B cell (primary cell): ENCODE measurements at regions not wholly inside any gene's neighbourhood (a gene's known extent, or its start where the extent isn't known, plus 50 kb on each side); places are given as distances from the start of the nearest gene placed in this dataset.

Experiments used
- ATAC-seq: fragments of 200-7000 bp; cut with Tn5 transposase; one replicate; pipeline ENCODE4 v1.10.0; 2021; ENCODE audit warnings: low read depth, mild to moderate bottlenecking, moderate number of reproducible peaks, moderate library complexity
- CTCF ChIA-PET: fragments of 350-600 bp; sonication (Branson Sonifier 250); formaldehyde crosslinking; loops from one replicate; lab custom pipeline; 2021; ENCODE audit warnings: antibody characterized with exemption, inconsistent platforms; lab: Charles Lee
- POLR2A ChIA-PET: fragments of 350-600 bp; sonication (Branson Sonifier 250); formaldehyde crosslinking; loops from one replicate; lab custom pipeline; 2021; ENCODE audit warnings: antibody characterized with exemption; lab: Charles Lee
- DNase-seq: peaks from one replicate; pipeline ENCODE4 v3.0.0; 2013
- H2AFZ ChIP-seq: 2 replicates; pipeline ENCODE4 v1.6.1; 2012; ENCODE audit warnings: mild to moderate bottlenecking, low read depth, low read length; ENCODE audit not compliant: insufficient read depth, poor library complexity, severe bottlenecking
- H3K27ac ChIP-seq, 2 donors: 1 replicate in 1 of 2; 2 replicates in 1 of 2; pipeline ENCODE4 v1.5.1; 2012 to 2013; ENCODE audit warnings: low read length in 2 of 2, mild to moderate bottlenecking in 2 of 2, moderate library complexity in 1 of 2
- H3K27me3 ChIP-seq, 4 experiments: fragments of 200-600 bp in 1 of 4; sonication (generic) in 1 of 4; replicated peaks in 1 of 4; 1 replicate in 2 of 4; 2 replicates in 2 of 4; pipeline versions ENCODE4 v1.6.1 to v1.7.0; 2013 to 2016; ENCODE audit warnings: low read length in 3 of 4, mild to moderate bottlenecking in 2 of 4, mixed read lengths in 1 of 4, moderate library complexity in 1 of 4; ENCODE audit not compliant: insufficient read depth in 4 of 4, control insufficient read depth in 3 of 4; ENCODE audit errors: control extremely low read depth in 1 of 4
- H3K36me3 ChIP-seq, 2 experiments: replicated peaks in 1 of 2; 1 replicate in 1 of 2; 2 replicates in 1 of 2; pipeline versions ENCODE4 v1.6.1 to v1.7.1; 2013; ENCODE audit warnings: low read length in 1 of 2; ENCODE audit not compliant: insufficient read depth in 2 of 2, control insufficient read depth in 1 of 2; ENCODE audit errors: control extremely low read depth in 1 of 2, extremely low read depth in 1 of 2
- H3K4me1 ChIP-seq, 2 donors: fragments of 200-600 bp in 1 of 2; sonication (generic) in 1 of 2; 1 replicate in 1 of 2; 2 replicates in 1 of 2; pipeline versions ENCODE4 v1.5.1 to v1.6.1; 2013 to 2017; ENCODE audit warnings: low read length in 2 of 2; ENCODE audit not compliant: control insufficient read depth in 2 of 2, insufficient read depth in 2 of 2
- H3K4me2 ChIP-seq: replicated peaks from 2 replicates; pipeline ENCODE3; 2012; ENCODE audit warnings: mild to moderate bottlenecking, low read depth, low read length; ENCODE audit not compliant: poor library complexity, severe bottlenecking
- H3K4me3 ChIP-seq, 5 experiments: fragments of 200-600 bp in 1 of 5; sonication (generic) in 1 of 5; 1 replicate in 3 of 5; 2 replicates in 2 of 5; pipeline versions ENCODE4 v1.5.1 to v1.7.0; 2011 to 2016; ENCODE audit warnings: low read length in 4 of 5, mild to moderate bottlenecking in 4 of 5, low read depth in 2 of 5, control low read depth in 1 of 5, moderate library complexity in 1 of 5; ENCODE audit not compliant: insufficient read depth in 1 of 5; ENCODE audit errors: control extremely low read depth in 1 of 5, extremely low read depth in 1 of 5
- H3K79me2 ChIP-seq: fragments of 200-600 bp; sonication (generic); one replicate; pipeline ENCODE4 v1.6.0; 2016; ENCODE audit warnings: low read length; ENCODE audit not compliant: control insufficient read depth, insufficient read depth
- H3K9ac ChIP-seq: fragments of 200-600 bp; sonication (generic); 2 replicates; pipeline ENCODE4 v1.6.1; 2017; ENCODE audit warnings: mild to moderate bottlenecking, low read length, moderate library complexity
- H3K9me3 ChIP-seq, 3 donors: one replicate each; pipeline versions ENCODE4 v1.6.1 to v1.7.1; 2013; ENCODE audit warnings: low read length in 2 of 3; ENCODE audit not compliant: control insufficient read depth in 2 of 3, insufficient read depth in 1 of 3; ENCODE audit errors: control extremely low read depth in 1 of 3
- H4K20me1 ChIP-seq: 2 replicates; pipeline ENCODE4 v1.6.0; 2012; ENCODE audit warnings: mild to moderate bottlenecking, low read length; ENCODE audit not compliant: insufficient read depth, control insufficient read depth, poor library complexity, severe bottlenecking
- H3K27ac Mint-ChIP-seq: one replicate; pipeline ENCODE4 v1.8.0; 2021; ENCODE audit warnings: mixed read lengths
- H3K27me3 Mint-ChIP-seq: one replicate; pipeline ENCODE4 v1.8.0; 2021; ENCODE audit warnings: mixed read lengths
- H3K4me1 Mint-ChIP-seq: one replicate; pipeline ENCODE4 v1.8.0; 2021; ENCODE audit warnings: mixed read lengths
- H3K4me3 Mint-ChIP-seq: one replicate; pipeline ENCODE4 v1.8.0; 2021; ENCODE audit warnings: mixed read lengths
- H3K9me3 Mint-ChIP-seq: one replicate; pipeline ENCODE4 v1.8.0; 2022; ENCODE audit warnings: mixed read lengths; ENCODE audit not compliant: insufficient read depth
- EZH2 ChIP-seq: IDR thresholded peaks from 2 replicates; pipeline ENCODE4 v1.6.1; 2012; ENCODE audit warnings: borderline replicate concordance, low read depth, mild to moderate bottlenecking, moderate library complexity, low read length; ENCODE audit not compliant: insufficient read depth, poor library complexity, severe bottlenecking
- WGBS: methylation state at CpG from one replicate; pipeline ENCODE4 v1.1.5; 2013; ENCODE audit warnings: missing lambda C conversion rate; ENCODE audit not compliant: insufficient coverage; 5-methylcytosine and 5-hydroxymethylcytosine counted together
- intact Hi-C: fragments of 100-400 bp; cut with micrococcal nuclease; formaldehyde crosslinking; loops from one replicate; pipeline ENCODE4 v1.10.0; 2022
- TF ChIP-seq, protein P1 (sequence below): fragments of 200-600 bp; IDR thresholded peaks from one replicate; pipeline ENCODE4 v1.8.0; 2022; ENCODE audit warnings: antibody characterized with exemption, mild to moderate bottlenecking

DNA sequence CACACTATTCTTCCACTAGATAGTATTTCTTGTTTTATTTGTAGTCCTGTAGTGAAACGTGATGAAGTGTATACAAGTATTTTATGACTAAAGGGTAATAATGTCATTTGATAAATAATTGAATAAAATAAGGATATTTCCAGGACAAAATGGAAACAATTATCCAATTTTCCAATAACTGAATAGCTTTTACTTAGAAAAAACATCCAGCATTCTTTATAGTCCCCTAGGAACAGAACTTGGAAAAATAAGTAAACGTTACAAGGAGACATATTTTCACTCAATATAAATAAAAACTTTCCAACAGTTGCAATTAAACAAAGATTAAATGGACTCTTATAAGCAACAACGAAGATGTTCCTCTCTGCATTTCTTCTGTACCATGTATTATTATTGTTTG, 566.0 kb downstream of the TMA16 start:
- ATAC-seq = no peak
- intact Hi-C loops = no loop called here
- H3K27me3 ChIP-seq = no peaks in the 10 kb centered on the region

DNA sequence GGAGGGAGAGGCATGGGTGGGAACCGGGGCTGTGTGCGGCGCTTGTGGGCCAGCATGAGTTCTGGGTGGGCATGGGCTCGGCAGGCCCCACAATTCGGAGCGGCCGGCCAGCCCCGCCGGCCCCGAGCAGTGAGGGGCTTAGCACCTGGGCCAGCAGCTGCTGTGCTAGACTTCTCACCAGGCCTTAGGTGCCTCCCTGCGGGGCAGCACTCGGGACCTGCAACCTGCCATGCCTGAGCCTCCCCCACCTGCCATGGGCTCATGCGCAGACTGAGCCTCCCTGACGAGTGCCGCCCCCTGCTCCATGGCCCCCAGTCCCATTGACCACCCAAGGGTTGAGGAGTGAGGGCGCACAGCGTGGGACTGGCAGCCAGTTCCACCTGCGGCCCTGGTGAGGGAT, 573.9 kb downstream of the TMA16 start:
- DNase-seq (no peak), ATAC-seq (no peak)
- no peaks in the 10 kb centered on the region for H3K27me3 Mint-ChIP-seq
- intact Hi-C loops = no loop called here
- Histone ChIP-seq H3K27ac (no peak overlapping the region), H4K20me1 (no peaks in the 10 kb centered on the region), H3K27me3 (no peaks in the 10 kb centered on the region), H3K4me2 (no peak overlapping the region), H3K4me3 (no peak overlapping the region), H3K9me3 (peaks cover 0 to 16% (median 0%) of the 10 kb centered on the region in 3 donors), H3K4me1 (no peaks in the 10 kb centered on the region), H3K36me3 (no peaks in the 10 kb centered on the region), H3K9ac (no peak overlapping the region), H2AFZ (no peak overlapping the region), H3K79me2 (no peaks in the 10 kb centered on the region)
- no peak overlapping the region for H3K27ac Mint-ChIP-seq
- H3K4me3 Mint-ChIP-seq = no peak overlapping the region
- ChIA-PET POLR2A (no interaction called here), CTCF (no interaction called here)
- no peaks in the 10 kb centered on the region for H3K4me1 Mint-ChIP-seq
- WGBS = 93% methylated on average over 15 of the region's 18 CpGs
- TF ChIP-seq, protein P1, sequence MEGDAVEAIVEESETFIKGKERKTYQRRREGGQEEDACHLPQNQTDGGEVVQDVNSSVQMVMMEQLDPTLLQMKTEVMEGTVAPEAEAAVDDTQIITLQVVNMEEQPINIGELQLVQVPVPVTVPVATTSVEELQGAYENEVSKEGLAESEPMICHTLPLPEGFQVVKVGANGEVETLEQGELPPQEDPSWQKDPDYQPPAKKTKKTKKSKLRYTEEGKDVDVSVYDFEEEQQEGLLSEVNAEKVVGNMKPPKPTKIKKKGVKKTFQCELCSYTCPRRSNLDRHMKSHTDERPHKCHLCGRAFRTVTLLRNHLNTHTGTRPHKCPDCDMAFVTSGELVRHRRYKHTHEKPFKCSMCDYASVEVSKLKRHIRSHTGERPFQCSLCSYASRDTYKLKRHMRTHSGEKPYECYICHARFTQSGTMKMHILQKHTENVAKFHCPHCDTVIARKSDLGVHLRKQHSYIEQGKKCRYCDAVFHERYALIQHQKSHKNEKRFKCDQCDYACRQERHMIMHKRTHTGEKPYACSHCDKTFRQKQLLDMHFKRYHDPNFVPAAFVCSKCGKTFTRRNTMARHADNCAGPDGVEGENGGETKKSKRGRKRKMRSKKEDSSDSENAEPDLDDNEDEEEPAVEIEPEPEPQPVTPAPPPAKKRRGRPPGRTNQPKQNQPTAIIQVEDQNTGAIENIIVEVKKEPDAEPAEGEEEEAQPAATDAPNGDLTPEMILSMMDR = no peak
- no peak for TF ChIP-seq EZH2
- peaks cover 8% of the 10 kb centered on the region for H3K9me3 Mint-ChIP-seq

More for the DNA sequence above, 566.0 kb downstream of the TMA16 start:
- Histone ChIP-seq H3K9ac (no peak overlapping the region), H3K27ac (no peak overlapping the region), H3K4me2 (no peak overlapping the region), H3K36me3 (no peaks in the 10 kb centered on the region), H2AFZ (no peak overlapping the region), H3K9me3 (no peaks in the 10 kb centered on the region), H4K20me1 (no peaks in the 10 kb centered on the region), H3K4me1 (no peaks in the 10 kb centered on the region), H3K79me2 (no peaks in the 10 kb centered on the region), H3K4me3 (no peak overlapping the region)
- H3K27me3 Mint-ChIP-seq = no peaks in the 10 kb centered on the region
- no peak overlapping the region for H3K27ac Mint-ChIP-seq
- POLR2A ChIA-PET = no interaction called here
- TF ChIP-seq, protein P1 = no peak
- TF ChIP-seq EZH2 = no peak
- no CpG with 5 or more reads among the region's 3 CpGs for WGBS
- H3K9me3 Mint-ChIP-seq = peaks cover 5% of the 10 kb centered on the region
- no peak for DNase-seq
- H3K4me3 Mint-ChIP-seq = no peak overlapping the region
- H3K4me1 Mint-ChIP-seq = no peaks in the 10 kb centered on the region
- CTCF ChIA-PET = no interaction called here
